Mesothelial cell of epicardium (in vitro differentiated cells): ENCODE measurements at regions not wholly inside any gene's neighbourhood (a gene's known extent, or its start where the extent isn't known, plus 50 kb on each side); places are given as distances from the start of the nearest gene placed in this dataset.

Source experiments
- DNase-seq, 2 experiments: peaks; one replicate each; pipeline ENCODE4 v3.0.0; 2021; ENCODE audit warnings: low spot score in 2 of 2; ENCODE audit not compliant: unreplicated experiment in 2 of 2
- H3K27ac Mint-ChIP-seq: 2 replicates; pipeline ENCODE4 v1.8.0; 2021; ENCODE audit warnings: mixed read lengths
- H3K27me3 Mint-ChIP-seq: 2 replicates; pipeline ENCODE4 v1.8.0; 2021; ENCODE audit warnings: low read depth, mixed read lengths
- H3K36me3 Mint-ChIP-seq: 2 replicates; pipeline ENCODE4 v1.8.0; 2021; ENCODE audit warnings: mixed read lengths
- H3K4me1 Mint-ChIP-seq: 2 replicates; pipeline ENCODE4 v1.8.0; 2021; ENCODE audit warnings: mixed read lengths
- H3K4me3 Mint-ChIP-seq: 2 replicates; pipeline ENCODE4 v1.8.0; 2021; ENCODE audit warnings: mild to moderate bottlenecking, moderate library complexity, mixed read lengths
- H3K9me3 Mint-ChIP-seq: 2 replicates; pipeline ENCODE4 v1.8.0; 2021; ENCODE audit warnings: mixed read lengths
- CTCF ChIP-seq: fragments of 200-600 bp; sonication (generic); IDR thresholded peaks from one replicate; pipeline ENCODE4 v1.5.0; 2021; ENCODE audit warnings: antibody characterized with exemption; ENCODE audit not compliant: unreplicated experiment

- Mint-ChIP-seq H3K9me3 (no peaks in the 10 kb centered on the region), H3K27me3 (peaks cover 9% of the 10 kb centered on the region), H3K4me1 (no peaks in the 10 kb centered on the region), H3K27ac (no peak overlapping the region), H3K36me3 (no peaks in the 10 kb centered on the region), H3K4me3 (no peak overlapping the region)
- no peak for DNase-seq
- TF ChIP-seq CTCF: no peak
These were observed 66.7 kb upstream of the E2F3 start for GRCh38 chr6:20334962-20335361.

- H3K4me3 Mint-ChIP-seq: no peak overlapping the region
- H3K4me1 Mint-ChIP-seq: no peaks in the 10 kb centered on the region
- no peaks in the 10 kb centered on the region for H3K9me3 Mint-ChIP-seq
- H3K27ac Mint-ChIP-seq: no peak overlapping the region
- TF ChIP-seq CTCF: no peak
- DNase-seq: no peak
- H3K27me3 Mint-ChIP-seq: peaks cover 7% of the 10 kb centered on the region
- H3K36me3 Mint-ChIP-seq: no peaks in the 10 kb centered on the region
These were observed 65.8 kb upstream of the E2F3 start for GRCh38 chr6:20335872-20336271.

- no peaks in the 10 kb centered on the region for H3K36me3 Mint-ChIP-seq
- no peaks in the 10 kb centered on the region for H3K4me1 Mint-ChIP-seq
- TF ChIP-seq CTCF: no peak
- no peak for DNase-seq
- H3K9me3 Mint-ChIP-seq: no peaks in the 10 kb centered on the region
- no peak overlapping the region for H3K4me3 Mint-ChIP-seq
- H3K27ac Mint-ChIP-seq: no peak overlapping the region
- peaks cover 7% of the 10 kb centered on the region for H3K27me3 Mint-ChIP-seq
These were observed 63.5 kb upstream of the E2F3 start for GRCh38 chr6:20338156-20338555.

- no peak for DNase-seq
- no peak for TF ChIP-seq CTCF
- H3K36me3 Mint-ChIP-seq: no peaks in the 10 kb centered on the region
- peaks cover 7% of the 10 kb centered on the region for H3K27me3 Mint-ChIP-seq
- H3K27ac Mint-ChIP-seq: no peak overlapping the region
- no peaks in the 10 kb centered on the region for H3K4me1 Mint-ChIP-seq
- H3K4me3 Mint-ChIP-seq: no peak overlapping the region
- no peaks in the 10 kb centered on the region for H3K9me3 Mint-ChIP-seq
These were observed 61.4 kb upstream of the E2F3 start for GRCh38 chr6:20340068-20340848.

- no peak overlapping the region for H3K4me3 Mint-ChIP-seq
- no peak for TF ChIP-seq CTCF
- H3K36me3 Mint-ChIP-seq: no peaks in the 10 kb centered on the region
- no peak overlapping the region for H3K27ac Mint-ChIP-seq
- H3K9me3 Mint-ChIP-seq: no peaks in the 10 kb centered on the region
- peaks cover 7% of the 10 kb centered on the region for H3K27me3 Mint-ChIP-seq
- DNase-seq: no peak
- no peaks in the 10 kb centered on the region for H3K4me1 Mint-ChIP-seq
These were observed 60.6 kb upstream of the E2F3 start for GRCh38 chr6:20341096-20341495.
